ENCODE measurements at regions not wholly inside any gene's neighbourhood (a gene's known extent, or its start where the extent isn't known, plus 50 kb on each side); places are given as distances from the start of the nearest gene placed in this dataset.

- TF ChIP-seq CTCF (IDR thresholded peaks at IDR 0.05), result no peak
Observed at GRCh38 chrX:40449396-40449795, 131.4 kb upstream of the ATP6AP2 start.

- no peak for TF ChIP-seq CTCF (IDR thresholded peaks at IDR 0.05)
Observed at GRCh38 chrX:40448793-40449192, 132.0 kb upstream of the ATP6AP2 start.

GRCh38 chrX:40446921-40447320 is 133.8 kb upstream of the ATP6AP2 start:
- no peak for TF ChIP-seq CTCF (IDR thresholded peaks at IDR 0.05)

- TF ChIP-seq CTCF (IDR thresholded peaks at IDR 0.05), result no peak
Observed at GRCh38 chrX:40445691-40446090, 135.1 kb upstream of the ATP6AP2 start.

GRCh38 chrX:40444798-40445496 is 135.8 kb upstream of the ATP6AP2 start:
- no peak for TF ChIP-seq CTCF (IDR thresholded peaks at IDR 0.05)

GRCh38 chrX:40444133-40444532 is 136.6 kb upstream of the ATP6AP2 start:
- no peak for TF ChIP-seq CTCF (IDR thresholded peaks at IDR 0.05)

- TF ChIP-seq CTCF (IDR thresholded peaks at IDR 0.05), result no peak
Observed at GRCh38 chrX:40440866-40441265, 139.9 kb upstream of the ATP6AP2 start.

Measured in LNCAP (cell line).